SH-SY5Y (cell line): ENCODE measurements at regions not wholly inside any gene's neighbourhood (a gene's known extent, or its start where the extent isn't known, plus 50 kb on each side); places are given as distances from the start of the nearest gene placed in this dataset.

ENCODE experiments used
- GATA2 ChIP-seq: IDR thresholded peaks from 2 replicates; pipeline ENCODE4 v1.6.1; 2011; ENCODE audit warnings: mild to moderate bottlenecking, low read depth, low read length
- GATA3 ChIP-seq: IDR thresholded peaks from 2 replicates; pipeline ENCODE4 v1.6.1; 2011; ENCODE audit warnings: low read depth, mild to moderate bottlenecking, low read length, moderate library complexity

DNA sequence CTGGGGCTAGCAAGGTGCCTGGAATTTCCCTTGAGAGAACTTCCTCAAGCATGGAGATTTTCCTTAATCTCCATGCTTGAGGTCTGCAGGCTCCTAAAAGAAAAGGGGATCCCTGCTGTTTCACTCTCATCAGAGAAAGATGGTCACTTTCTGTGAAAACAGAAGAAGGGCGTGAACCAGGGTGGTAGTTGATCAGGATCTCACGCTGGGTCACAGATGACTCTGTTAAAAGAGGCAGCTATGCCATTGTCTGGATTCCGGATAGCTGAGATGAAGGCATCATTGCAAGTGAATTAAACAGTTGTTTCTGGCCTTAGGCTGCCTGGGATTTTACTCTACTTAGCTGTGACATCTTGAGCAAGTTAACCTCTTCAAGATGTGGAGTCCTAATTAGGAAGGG is 525.9 kb downstream of the TYW1 start:
- TF ChIP-seq GATA3 (no peak), GATA2 (no peak)
